CD4-positive, alpha-beta T cell treated with Interferon alpha-2 for 1 hour (primary cell): ENCODE measurements at regions not wholly inside any gene's neighbourhood (a gene's known extent, or its start where the extent isn't known, plus 50 kb on each side); places are given as distances from the start of the nearest gene placed in this dataset.
"Not testable (repeated sequence)": the region's sequence is repeated elsewhere in the genome, so short reads cannot be mapped to it uniquely, and the experiment has no call there.

Source experiments
- DNase-seq, 2 donors: peaks; one replicate each; pipeline ENCODE4 v3.0.0-alpha.2; 2020 to 2022

GRCh38 chr4:177494791-177495190, 52.6 kb upstream of the AGA start:
- DNase-seq: no peak

- not testable (repeated sequence) for DNase-seq
These were observed 53.4 kb upstream of the AGA start for GRCh38 chr4:177495626-177496025.

- DNase-seq: no peak
These were observed 57.3 kb upstream of the AGA start for GRCh38 chr4:177499537-177499936.

- DNase-seq: no peak
These were observed 63.0 kb upstream of the AGA start for GRCh38 chr4:177505171-177505615.

- no peak for DNase-seq
These were observed 66.4 kb upstream of the AGA start for GRCh38 chr4:177508662-177509061.

- no peak for DNase-seq
These were observed 67.0 kb upstream of the AGA start for GRCh38 chr4:177509226-177509745.

- no peak for DNase-seq
These were observed 69.4 kb upstream of the AGA start for GRCh38 chr4:177511611-177512010.

GRCh38 chr4:177512646-177513045, 70.4 kb upstream of the AGA start:
- DNase-seq: no peak

- no peak for DNase-seq
These were observed 75.6 kb upstream of the AGA start for GRCh38 chr4:177517862-177518261.

- no peak for DNase-seq
These were observed 77.4 kb upstream of the AGA start for GRCh38 chr4:177519481-177520260.

- no peak for DNase-seq
These were observed 86.4 kb upstream of the AGA start for GRCh38 chr4:177528620-177529019.

- DNase-seq: no peak
These were observed 88.3 kb upstream of the AGA start for GRCh38 chr4:177530561-177530960.

- DNase-seq: no peak
These were observed 90.1 kb upstream of the AGA start for GRCh38 chr4:177532358-177532757.

GRCh38 chr4:177534841-177535240, 92.6 kb upstream of the AGA start:
- not testable (repeated sequence) for DNase-seq

GRCh38 chr4:177546745-177547144, 104.5 kb upstream of the AGA start:
- peak in 1 of 2 donors; percentile 1 for DNase-seq

- DNase-seq: no peak
These were observed 105.7 kb upstream of the AGA start for GRCh38 chr4:177547985-177548384.

- peak in 1 of 2 donors; percentile 13 for DNase-seq
These were observed 112.9 kb upstream of the AGA start for GRCh38 chr4:177555007-177555574.

- DNase-seq: no peak
These were observed 115.2 kb upstream of the AGA start for GRCh38 chr4:177557416-177557815.

- DNase-seq: no peak
These were observed 116.8 kb upstream of the AGA start for GRCh38 chr4:177558995-177559394.

- DNase-seq: no peak
These were observed 119.9 kb upstream of the AGA start for GRCh38 chr4:177562163-177562562.

- no peak for DNase-seq
These were observed 120.6 kb upstream of the AGA start for GRCh38 chr4:177562859-177563258.

- DNase-seq: no peak
These were observed 124.5 kb upstream of the AGA start for GRCh38 chr4:177566691-177567090.

GRCh38 chr4:177568931-177569330, 126.7 kb upstream of the AGA start:
- no peak for DNase-seq

- no peak for DNase-seq
These were observed 127.2 kb upstream of the AGA start for GRCh38 chr4:177569434-177569833.
